HG02970 (cell line): ENCODE measurements at regions not wholly inside any gene's neighbourhood (a gene's known extent, or its start where the extent isn't known, plus 50 kb on each side); places are given as distances from the start of the nearest gene placed in this dataset.
A peak's percentile ranks its signal among the peaks of the same experiment; 100 is the strongest.
"Not testable (repeated sequence)": the region's sequence is repeated elsewhere in the genome, so short reads cannot be mapped to it uniquely, and the experiment has no call there.

Experiments
- ATAC-seq: cut with Tn5 transposase; IDR thresholded peaks from one replicate; pipeline ENCODE4 v1.9.1; 2021; ENCODE audit warnings: mild to moderate bottlenecking, moderate library complexity, moderate number of reproducible peaks; ENCODE audit not compliant: unreplicated experiment, low FRiP score

DNA sequence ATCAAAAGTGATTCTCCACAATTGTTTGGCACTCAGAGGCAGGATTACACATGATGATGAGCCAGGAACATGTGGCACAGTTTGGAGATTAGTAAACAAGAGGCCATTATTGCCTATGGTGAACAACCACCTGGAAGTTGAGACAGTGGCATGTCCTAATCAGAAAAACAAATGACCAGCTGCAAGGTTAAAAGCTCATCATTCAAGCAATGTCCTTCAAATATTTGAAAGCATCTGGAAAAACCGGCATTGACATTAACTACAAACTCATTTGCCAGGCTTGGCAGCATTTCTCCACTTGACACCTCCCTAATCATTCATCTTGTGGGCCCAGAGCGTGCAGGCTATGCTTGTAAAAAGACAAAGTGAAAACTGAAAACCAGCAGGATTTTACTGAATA, 80.6 kb upstream of the MEGF10 start:
- no peak for ATAC-seq

DNA sequence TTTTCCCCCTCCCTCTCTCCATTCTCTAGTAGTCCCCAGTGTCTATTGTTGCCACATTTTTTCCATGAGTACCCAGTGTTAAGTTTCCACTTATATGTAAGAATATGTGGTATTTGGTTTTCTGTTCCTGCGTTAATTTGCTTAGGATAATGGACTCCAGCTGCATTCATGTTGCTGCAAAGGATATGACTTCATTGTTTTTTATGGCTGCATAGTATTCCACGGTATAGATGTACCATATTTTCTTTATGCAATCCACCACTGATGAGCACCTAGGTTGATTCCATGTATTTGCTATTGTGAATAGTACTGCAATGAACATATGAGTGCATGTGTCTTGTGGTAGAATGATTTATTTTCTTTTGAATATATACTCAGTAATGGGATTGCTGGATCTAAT, 77.4 kb upstream of the MEGF10 start:
- ATAC-seq = no peak

DNA sequence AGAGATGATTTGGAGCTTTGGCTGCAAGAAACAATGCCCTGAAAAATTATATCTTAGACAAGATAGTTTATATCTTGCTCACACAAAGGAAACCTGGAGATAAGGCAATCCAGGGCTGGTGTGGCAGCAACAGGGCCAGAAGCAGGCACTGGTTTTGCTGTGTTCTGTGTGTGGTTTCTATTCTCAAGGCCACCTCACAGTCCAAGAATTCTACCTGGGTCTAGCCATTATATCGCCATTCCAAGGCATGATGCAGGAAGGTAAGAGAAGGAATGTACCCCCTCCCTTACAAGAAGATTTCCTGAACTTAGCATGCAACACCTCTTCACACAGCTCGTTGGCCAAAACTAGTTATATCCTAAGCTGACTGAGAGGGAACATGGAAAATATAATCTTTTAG, 74.5 kb upstream of the MEGF10 start:
- no peak for ATAC-seq

DNA sequence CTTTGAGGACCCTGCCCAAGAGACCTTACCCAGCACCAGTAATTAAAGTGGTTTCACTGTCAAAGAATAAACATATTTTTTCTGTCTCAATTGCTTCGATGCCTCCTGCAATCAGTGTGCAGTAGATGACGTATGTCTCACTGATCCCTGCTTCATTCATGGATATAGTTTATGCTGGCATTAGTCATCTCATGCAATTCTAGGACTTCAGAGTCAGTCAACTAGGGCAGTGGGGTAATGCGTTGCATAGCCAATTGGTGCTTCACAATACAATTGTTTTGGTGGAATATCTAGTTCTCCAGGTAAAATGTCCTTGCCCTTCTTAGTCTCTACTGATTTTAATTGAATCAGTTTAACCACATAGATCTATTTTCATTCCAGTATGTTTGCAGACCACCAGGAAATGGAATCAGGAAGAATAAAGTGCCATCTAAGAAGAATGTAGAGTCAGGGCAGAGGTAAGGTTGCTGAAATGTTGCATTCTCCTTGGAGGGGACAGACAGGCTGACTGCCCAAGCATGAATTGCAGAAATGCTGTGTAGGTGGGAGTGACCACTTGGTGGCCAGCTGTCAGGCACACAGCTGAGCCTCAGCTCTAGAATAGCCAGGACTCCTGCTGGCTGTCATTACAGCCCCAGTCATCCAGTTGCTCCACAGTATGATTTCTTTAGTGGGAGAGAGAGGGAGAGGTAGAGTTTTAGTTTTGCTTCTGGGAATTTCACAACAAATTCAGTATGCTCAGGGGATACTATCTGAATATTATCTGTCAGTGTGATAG, 73.5 kb upstream of the MEGF10 start:
- ATAC-seq = no peak

DNA sequence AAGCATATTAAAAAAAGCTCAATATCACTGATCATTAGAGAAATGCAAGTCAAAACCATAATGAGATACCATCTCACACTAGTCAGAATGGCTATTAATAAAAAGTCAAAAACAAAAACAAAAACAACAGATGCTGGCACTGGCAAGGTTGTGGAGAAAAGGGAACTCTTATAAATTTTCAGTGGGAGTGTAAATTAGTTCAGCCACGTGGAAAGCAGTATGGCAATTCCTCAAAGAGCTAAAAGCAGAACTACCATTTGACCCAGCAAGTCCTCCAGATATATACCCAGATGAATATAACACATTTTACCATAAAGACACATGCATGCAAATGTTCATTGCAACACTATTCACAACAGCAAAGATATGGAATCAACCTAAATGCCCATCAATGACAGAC, 68.7 kb upstream of the MEGF10 start:
- ATAC-seq = not testable (repeated sequence)

DNA sequence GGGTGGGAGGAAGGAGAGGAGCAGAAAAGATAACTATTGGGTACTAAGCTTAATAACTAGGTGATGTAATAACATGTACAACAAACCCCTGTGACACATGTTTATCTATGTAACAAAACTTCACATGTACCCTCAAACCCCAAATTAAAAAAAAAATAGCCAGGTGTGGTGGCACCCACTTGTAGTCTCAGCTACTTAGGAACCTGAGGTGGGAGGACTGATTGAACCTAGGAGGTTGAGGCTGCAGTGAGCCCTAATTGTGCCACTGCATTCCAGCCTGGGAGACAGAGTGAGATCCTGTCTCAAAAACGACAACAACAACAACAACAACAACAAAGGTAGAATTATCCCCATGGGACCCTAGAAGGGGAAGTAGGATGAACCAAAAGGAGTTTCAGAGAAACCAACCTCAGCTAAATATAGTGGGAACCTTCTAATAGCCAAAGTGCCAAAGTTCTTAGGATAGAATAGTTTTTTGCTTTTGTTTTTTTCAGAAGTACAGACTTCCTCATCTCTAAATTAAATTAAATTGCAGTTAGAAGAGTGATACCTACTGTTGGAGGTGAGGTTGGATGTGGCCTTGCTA, 67.9 kb upstream of the MEGF10 start:
- ATAC-seq = not testable (repeated sequence)

DNA sequence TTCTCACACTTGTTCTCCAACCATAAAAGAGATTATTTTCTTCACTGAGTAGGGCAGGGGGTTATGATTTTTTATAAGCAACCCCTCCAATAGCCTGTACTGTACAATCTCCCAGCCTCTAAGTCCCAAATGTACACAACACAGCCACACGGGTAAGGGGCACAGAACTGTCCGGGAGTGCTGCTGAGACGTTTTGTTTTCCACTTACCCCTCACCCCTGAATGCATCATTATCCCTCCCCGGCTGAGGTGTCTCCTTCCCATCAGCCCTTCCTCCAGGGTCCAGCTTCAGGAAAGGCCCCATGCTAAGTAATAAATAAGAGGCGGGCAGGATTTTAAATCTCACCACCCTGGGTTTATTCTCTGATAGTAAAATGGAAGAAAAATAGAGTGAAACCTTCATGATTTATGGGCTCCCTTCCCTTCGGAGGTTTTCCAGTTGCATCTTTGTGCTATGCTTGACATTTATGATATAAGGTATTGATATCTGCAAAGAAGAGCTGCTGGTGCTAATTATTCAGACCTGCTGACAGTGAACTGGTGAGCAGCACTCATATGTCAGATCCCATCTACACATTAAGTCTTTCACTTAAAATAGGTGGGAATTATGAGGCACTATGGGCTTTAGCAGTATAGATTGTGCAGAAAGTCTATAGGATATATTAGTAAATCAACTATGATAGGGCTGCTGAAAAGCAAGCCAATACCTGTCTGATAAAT, 67.2 kb upstream of the MEGF10 start:
- ATAC-seq = no peak

DNA sequence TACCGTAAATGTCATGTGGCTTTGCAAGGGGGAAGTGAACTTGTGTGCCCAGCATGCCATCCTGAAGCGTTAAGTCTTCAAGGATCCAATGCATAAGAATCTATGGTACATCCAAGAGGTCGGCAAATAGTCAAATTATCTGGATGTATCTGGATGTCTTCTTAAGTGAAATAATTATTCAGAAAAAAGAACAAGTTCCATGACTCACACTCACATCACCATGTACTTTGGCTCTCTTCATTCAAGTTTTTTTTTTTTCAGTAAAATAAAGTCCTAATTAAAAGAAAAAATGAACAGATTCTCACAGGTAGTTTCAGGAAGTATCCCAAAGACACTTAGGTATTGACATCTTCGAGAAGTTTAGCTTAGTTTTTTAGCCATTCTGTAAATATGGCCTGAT, 62.7 kb upstream of the MEGF10 start:
- no peak for ATAC-seq

DNA sequence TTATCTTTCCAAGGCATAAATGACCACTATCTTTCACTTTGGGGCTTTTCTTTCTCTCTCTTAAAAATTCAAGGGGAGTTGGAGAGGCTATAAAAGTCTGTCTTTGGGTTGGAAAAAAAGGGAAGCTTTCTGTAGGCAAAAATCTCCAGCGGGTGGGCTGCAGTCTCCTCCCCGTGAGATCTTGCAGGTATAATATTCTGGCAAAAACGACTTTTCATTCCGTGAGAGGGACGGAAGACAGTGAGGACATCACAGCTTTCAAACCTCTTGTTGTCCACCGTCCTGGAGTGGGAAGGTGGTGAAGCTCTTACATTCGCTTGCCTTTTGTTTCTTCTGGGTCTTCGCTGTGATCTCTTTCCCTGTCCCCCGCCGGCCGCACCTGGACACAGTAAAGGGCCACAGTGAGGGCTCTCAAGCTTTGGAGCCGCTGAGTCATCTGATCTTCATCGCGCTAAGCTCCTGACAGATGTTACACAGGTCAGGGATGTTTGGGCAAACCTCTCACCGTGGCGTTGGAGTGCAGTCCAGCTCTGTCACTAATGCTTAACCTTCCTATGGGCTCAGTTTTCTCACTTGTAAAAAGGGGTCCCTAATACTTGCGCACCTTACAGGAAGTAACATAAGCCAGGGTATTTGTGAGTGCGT, 61.9 kb upstream of the MEGF10 start:
- ATAC-seq = peak; percentile 15

DNA sequence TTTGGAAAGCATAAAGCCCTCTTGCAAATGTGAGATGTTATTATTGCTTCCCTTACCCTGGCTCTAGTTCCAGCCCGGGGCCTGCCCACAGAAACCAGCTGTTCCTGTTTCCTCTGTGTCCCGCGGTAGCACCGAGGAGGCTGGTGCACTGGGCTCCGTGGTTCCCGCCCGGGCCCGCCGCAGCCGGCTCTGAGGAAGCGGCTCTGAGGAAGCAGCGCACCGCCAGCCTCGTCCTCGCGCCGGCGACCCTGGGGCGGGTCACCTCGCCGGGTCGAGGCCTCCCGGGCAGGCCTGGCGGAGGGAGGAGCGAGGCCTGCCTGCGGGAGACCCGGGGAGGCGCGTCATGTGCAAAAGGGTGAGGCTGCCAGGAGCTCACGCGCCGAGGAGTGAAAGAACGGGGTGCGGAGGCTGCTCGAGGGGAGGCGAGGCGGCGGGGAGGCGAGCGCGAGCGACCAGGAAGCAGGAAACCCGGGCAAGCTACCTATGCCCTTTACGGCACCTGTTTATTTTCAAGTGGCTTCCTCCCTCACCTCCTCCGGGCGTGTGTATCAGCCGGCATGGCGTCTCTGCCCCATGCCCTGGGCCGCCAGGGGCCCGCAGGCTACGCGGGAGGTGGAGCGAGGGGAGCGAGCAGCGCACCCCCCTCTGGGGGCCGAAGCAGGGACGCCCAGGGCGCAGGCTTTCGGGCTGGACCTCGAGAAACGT, 61.3 kb upstream of the MEGF10 start:
- peak; percentile 68 for ATAC-seq

DNA sequence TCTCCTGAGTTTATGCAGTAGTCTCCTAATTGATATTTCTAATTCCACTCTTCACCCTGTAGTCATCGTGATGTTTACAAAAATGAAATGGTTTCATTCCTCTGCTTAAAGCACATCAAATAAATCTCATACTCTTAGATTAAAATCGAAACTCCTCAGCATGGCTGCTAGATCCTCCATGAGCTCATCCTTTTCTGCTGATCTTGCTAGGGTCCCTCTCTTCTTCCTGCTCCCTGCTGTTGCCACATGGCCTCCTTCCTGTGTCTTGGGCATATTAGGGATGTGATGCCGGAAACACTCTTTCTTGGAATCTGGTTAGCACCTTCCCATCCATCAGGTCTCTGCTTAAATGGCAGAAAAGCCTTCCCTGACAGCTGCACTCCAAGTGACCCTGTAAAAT, 59.5 kb upstream of the MEGF10 start:
- no peak for ATAC-seq

DNA sequence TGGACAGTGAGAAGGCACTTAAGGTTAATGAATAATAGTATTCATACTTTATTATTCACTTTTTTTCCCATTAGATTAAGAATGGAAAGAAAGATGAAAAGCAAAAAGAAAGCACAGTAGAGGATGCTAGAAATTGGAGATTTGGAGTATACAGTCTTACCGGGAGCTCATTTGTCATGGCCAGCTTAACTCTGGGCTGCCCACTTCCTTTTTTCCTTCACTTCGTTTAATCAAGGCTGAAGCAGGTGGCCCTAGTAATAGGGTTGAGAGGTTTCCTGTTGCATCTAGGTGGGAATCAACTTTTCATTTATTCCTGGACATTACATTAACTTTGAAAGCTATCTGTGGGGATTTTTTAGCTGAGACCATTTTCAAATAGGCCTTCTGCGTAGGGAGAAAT, 57.0 kb upstream of the MEGF10 start:
- no peak for ATAC-seq

DNA sequence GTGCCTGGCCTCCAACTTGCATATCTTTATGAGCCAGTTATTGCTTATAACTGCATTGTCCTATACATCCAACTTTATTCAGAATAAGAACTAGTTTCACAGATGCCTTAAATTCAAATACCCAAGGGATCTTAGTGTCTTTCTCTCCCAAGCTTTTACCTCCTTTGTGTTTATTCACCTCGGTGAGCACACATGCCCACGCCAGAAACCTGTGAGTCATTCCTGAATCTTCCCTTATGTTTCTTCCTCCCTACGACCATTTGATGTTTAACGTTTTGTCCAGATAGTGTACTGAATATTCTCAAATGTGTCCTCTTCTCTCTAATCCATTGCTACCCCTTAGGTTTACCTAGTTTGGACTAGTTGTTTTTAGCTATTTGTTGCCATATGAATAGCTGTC, 55.5 kb upstream of the MEGF10 start:
- ATAC-seq = no peak

DNA sequence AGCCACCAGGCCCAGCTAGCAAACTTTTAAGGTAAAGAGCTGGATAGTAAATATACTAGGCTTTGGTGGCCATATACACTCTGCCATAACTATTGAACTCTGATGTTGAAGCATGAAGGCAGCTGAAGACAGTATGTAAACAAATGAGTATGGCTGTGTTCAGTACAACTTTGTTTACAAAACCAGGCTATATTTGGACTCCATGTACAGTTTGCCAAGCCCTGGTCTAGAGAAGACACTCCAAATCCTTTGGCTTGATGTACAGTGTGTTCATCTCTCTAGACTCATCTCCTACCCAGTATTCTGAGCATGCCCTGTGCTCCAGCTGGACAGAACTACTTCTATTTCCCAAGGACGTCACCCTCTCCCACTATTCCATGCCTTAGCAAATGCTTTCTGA, 54.3 kb upstream of the MEGF10 start:
- ATAC-seq = no peak
